ENCODE measurements at regions not wholly inside any gene's neighbourhood (a gene's known extent, or its start where the extent isn't known, plus 50 kb on each side); places are given as distances from the start of the nearest gene placed in this dataset.

GRCh38 chr3:72664184-72664975 lies 183.9 kb downstream of the SHQ1 start:
- TF ChIP-seq POLR2A (IDR thresholded peaks at IDR 0.05) = no peak
- no peak for TF ChIP-seq POLR2AphosphoS5 (IDR thresholded peaks at IDR 0.05)
- no peak for TF ChIP-seq CTCF (IDR thresholded peaks at IDR 0.05)

Data from gastroesophageal sphincter (tissue), 3 donors.